ENCODE measurements at regions not wholly inside any gene's neighbourhood (a gene's known extent, or its start where the extent isn't known, plus 50 kb on each side); places are given as distances from the start of the nearest gene placed in this dataset.

DNA sequence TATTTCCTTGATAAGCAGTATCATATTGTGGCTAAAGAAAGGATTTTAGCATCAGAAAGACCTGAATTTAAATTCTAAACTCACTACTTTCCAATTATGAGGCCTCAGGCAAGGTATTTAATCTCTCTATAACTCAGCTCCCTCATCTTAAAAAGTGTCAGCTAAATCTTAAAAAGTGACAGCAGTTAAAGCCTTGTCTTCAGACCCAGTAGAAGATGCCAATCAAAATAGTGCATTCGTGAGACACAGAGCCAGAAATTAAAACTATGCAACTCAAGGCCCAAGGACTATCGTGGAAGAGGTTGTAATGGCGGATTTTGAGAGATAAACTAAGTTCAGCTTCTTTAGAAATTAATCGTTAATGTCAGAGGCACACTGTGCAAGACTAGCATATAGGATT lies 677.5 kb upstream of the BRINP3 start:
- TF ChIP-seq, protein P1, sequence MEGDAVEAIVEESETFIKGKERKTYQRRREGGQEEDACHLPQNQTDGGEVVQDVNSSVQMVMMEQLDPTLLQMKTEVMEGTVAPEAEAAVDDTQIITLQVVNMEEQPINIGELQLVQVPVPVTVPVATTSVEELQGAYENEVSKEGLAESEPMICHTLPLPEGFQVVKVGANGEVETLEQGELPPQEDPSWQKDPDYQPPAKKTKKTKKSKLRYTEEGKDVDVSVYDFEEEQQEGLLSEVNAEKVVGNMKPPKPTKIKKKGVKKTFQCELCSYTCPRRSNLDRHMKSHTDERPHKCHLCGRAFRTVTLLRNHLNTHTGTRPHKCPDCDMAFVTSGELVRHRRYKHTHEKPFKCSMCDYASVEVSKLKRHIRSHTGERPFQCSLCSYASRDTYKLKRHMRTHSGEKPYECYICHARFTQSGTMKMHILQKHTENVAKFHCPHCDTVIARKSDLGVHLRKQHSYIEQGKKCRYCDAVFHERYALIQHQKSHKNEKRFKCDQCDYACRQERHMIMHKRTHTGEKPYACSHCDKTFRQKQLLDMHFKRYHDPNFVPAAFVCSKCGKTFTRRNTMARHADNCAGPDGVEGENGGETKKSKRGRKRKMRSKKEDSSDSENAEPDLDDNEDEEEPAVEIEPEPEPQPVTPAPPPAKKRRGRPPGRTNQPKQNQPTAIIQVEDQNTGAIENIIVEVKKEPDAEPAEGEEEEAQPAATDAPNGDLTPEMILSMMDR (IDR thresholded peaks at IDR 0.05 in 8 of 11, conservative IDR thresholded peaks at IDR 0.05 in 3 of 11), result no peak
- no peak for TF ChIP-seq POLR2A (IDR thresholded peaks at IDR 0.05)
